IMR-90 (cell line): ENCODE measurements at regions not wholly inside any gene's neighbourhood (a gene's known extent, or its start where the extent isn't known, plus 50 kb on each side); places are given as distances from the start of the nearest gene placed in this dataset.
"Not testable (repeated sequence)": the region's sequence is repeated elsewhere in the genome, so short reads cannot be mapped to it uniquely, and the experiment has no call there.

Experiments
- ATAC-seq: fragments of 200-7000 bp; cut with Tn5 transposase; 2 replicates; pipeline ENCODE4 v1.9.1; 2020; ENCODE audit warnings: low read depth, mild to moderate bottlenecking, moderate library complexity
- BruUV-seq: library from RNA; stranded (reverse); fragments of 400-500 nt; replicated peaks from 2 replicates; lab custom pipeline; 2021; lab: Mats Ljungman, UMichigan
- CTCF ChIA-PET: fragments of 300-600 bp; formaldehyde crosslinking; extraction: SDS; loops from one replicate; lab custom pipeline; 2021; ENCODE audit warnings: antibody characterized with exemption; lab: Yijun Ruan, JAX
- POLR2A ChIA-PET: fragments of 300-600 bp; sonication (Branson Sonifier 250); formaldehyde crosslinking; loops from one replicate; lab custom pipeline; 2022; ENCODE audit warnings: antibody characterized with exemption; ENCODE audit not compliant: unreplicated experiment; lab: Charles Lee
- DNase-seq: peaks from one replicate; pipeline ENCODE4 v3.0.0; 2013
- H2AFZ ChIP-seq: replicated peaks from 2 replicates; pipeline ENCODE3; 2013; ENCODE audit warnings: low read length, mild to moderate bottlenecking; ENCODE audit not compliant: poor library complexity
- H2AK5ac ChIP-seq: 2 replicates; pipeline ENCODE4 v1.6.1; 2013; ENCODE audit warnings: low read depth, low read length, inconsistent platforms
- H2AK9ac ChIP-seq: replicated peaks from 2 replicates; pipeline ENCODE3; 2013; ENCODE audit warnings: mild to moderate bottlenecking, low read depth, low read length, moderate library complexity; ENCODE audit not compliant: poor library complexity
- H2BK120ac ChIP-seq: 2 replicates; pipeline ENCODE4 v1.6.1; 2013; ENCODE audit warnings: low read depth, low read length, inconsistent platforms
- H2BK15ac ChIP-seq: 3 replicates; pipeline ENCODE4 v1.6.1; 2013; ENCODE audit warnings: low read depth, low read length, inconsistent platforms
- H2BK20ac ChIP-seq: 2 replicates; pipeline ENCODE4 v1.6.1; 2013; ENCODE audit warnings: low read depth, mild to moderate bottlenecking, inconsistent platforms, low read length, moderate library complexity
- H2BK5ac ChIP-seq: 2 replicates; pipeline ENCODE4 v1.6.1; 2013; ENCODE audit warnings: mild to moderate bottlenecking, low read depth, low read length, inconsistent platforms; ENCODE audit not compliant: poor library complexity, severe bottlenecking
- H3K14ac ChIP-seq: replicated peaks from 2 replicates; pipeline ENCODE4 v1.6.1; 2013; ENCODE audit warnings: low read depth, low read length, inconsistent platforms
- H3K18ac ChIP-seq: 2 replicates; pipeline ENCODE4 v1.6.1; 2013; ENCODE audit warnings: low read depth, low read length, control low read depth
- H3K23ac ChIP-seq: 2 replicates; pipeline ENCODE4 v1.6.1; 2013; ENCODE audit warnings: low read depth, low read length, inconsistent platforms
- H3K27ac ChIP-seq: 2 replicates; pipeline ENCODE4 v1.5.1; 2013; ENCODE audit warnings: mild to moderate bottlenecking, control low read depth, low read length; ENCODE audit not compliant: insufficient read depth
- H3K27me3 ChIP-seq: 2 replicates; pipeline ENCODE4 v1.6.1; 2013; ENCODE audit warnings: low read length; ENCODE audit not compliant: control insufficient read depth, insufficient read depth
- H3K36me3 ChIP-seq: 2 replicates; pipeline ENCODE4 v1.6.1; 2013; ENCODE audit warnings: low read length, mixed read lengths; ENCODE audit not compliant: control insufficient read depth, insufficient read depth
- H3K4ac ChIP-seq: 2 replicates; pipeline ENCODE4 v1.6.1; 2013; ENCODE audit warnings: low read depth, low read length, inconsistent platforms
- H3K4me1 ChIP-seq: 2 replicates; pipeline ENCODE4 v1.6.1; 2013; ENCODE audit warnings: low read length, mixed read lengths; ENCODE audit not compliant: control insufficient read depth, insufficient read depth
- H3K4me2 ChIP-seq: 2 replicates; pipeline ENCODE4 v1.6.1; 2013; ENCODE audit warnings: low read depth, mild to moderate bottlenecking, control low read depth, low read length, moderate library complexity
- H3K4me3 ChIP-seq: 2 replicates; pipeline ENCODE4 v1.5.1; 2013; ENCODE audit warnings: low read depth, mild to moderate bottlenecking, control low read depth, low read length, moderate library complexity; ENCODE audit not compliant: insufficient read depth
- H3K56ac ChIP-seq: 2 replicates; pipeline ENCODE4 v1.6.1; 2013; ENCODE audit warnings: low read length, inconsistent platforms; ENCODE audit not compliant: insufficient read depth; ENCODE audit errors: extremely low read depth
- H3K79me1 ChIP-seq, 2 experiments: 2 replicates each; pipeline ENCODE4 v1.6.1; 2013; ENCODE audit warnings: low read length in 2 of 2, inconsistent platforms in 1 of 2, low read depth in 1 of 2
- H3K9ac ChIP-seq: 2 replicates; pipeline ENCODE4 v1.6.1; 2013; ENCODE audit warnings: low read depth, low read length, control low read depth
- H3K9me1 ChIP-seq: 2 replicates; pipeline ENCODE4 v1.6.1; 2013; ENCODE audit warnings: low read length, inconsistent platforms; ENCODE audit not compliant: insufficient read depth
- H3K9me3 ChIP-seq: 2 replicates; pipeline ENCODE4 v1.6.1; 2013; ENCODE audit warnings: low read length; ENCODE audit not compliant: control insufficient read depth, insufficient read depth
- H4K20me1 ChIP-seq: 2 replicates; pipeline ENCODE4 v1.6.1; 2013; ENCODE audit warnings: low read length, inconsistent platforms; ENCODE audit not compliant: insufficient read depth
- H4K5ac ChIP-seq: 2 replicates; pipeline ENCODE4 v1.6.1; 2013; ENCODE audit warnings: mild to moderate bottlenecking, low read depth, low read length, control low read depth
- H4K8ac ChIP-seq, 2 experiments: 2 replicates each; pipeline ENCODE4 v1.6.1; 2013; ENCODE audit warnings: low read depth in 2 of 2, low read length in 2 of 2, control low read depth in 1 of 2, inconsistent platforms in 1 of 2
- H4K91ac ChIP-seq: 2 replicates; pipeline ENCODE4 v1.6.1; 2013; ENCODE audit warnings: low read depth, low read length, inconsistent platforms; ENCODE audit not compliant: insufficient read depth
- WGBS, 2 experiments: methylation state at CpG; one replicate each; pipeline versions ENCODE4 v1.1.5 to v1.1.7; 2013; ENCODE audit warnings: missing lambda C conversion rate in 2 of 2; ENCODE audit not compliant: insufficient read length in 1 of 2; ENCODE audit errors: extremely low coverage in 2 of 2; 5-methylcytosine and 5-hydroxymethylcytosine counted together
- dilution Hi-C: fragments of 300-500 bp; cut with HindIII; formaldehyde crosslinking; loops from one replicate; pipeline ENCODE4 v1.14.3; 2018; ENCODE audit warnings: low sequenced_read_pairs; ENCODE audit not compliant: unreplicated experiment
- in situ Hi-C: fragments of 300-500 bp; cut with MboI; formaldehyde crosslinking; loops from 3 replicates; pipeline ENCODE4 v1.14.3; 2019; ENCODE audit warnings: low sequenced_read_pairs, inconsistent platforms, mixed read lengths
- intact Hi-C: fragments of 100-400 bp; cut with micrococcal nuclease; formaldehyde crosslinking; loops from 2 replicates; pipeline ENCODE4 v1.10.0; 2022

DNA sequence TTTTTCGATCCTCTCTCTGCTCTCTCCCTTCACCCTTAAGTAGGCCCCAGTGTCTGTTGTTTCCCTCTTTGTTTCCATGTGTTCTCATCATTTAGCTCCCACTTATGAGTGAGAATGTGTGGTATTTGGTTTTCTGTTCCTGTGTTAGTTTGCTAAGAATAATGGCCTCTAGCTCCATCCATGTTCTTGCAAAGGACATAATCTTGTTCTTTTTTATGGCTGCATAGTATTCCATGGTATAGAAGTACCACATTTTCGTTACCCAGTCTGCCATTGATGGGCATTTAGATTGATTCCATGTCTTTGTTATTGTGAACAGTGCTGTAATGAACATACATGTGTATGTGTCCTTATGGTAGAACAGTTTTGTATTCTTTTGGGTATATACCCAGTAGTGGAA is 91.5 kb downstream of the TANC2 start:
- H3K56ac ChIP-seq, in situ Hi-C loops, H3K4me3 ChIP-seq, H2AK9ac ChIP-seq, H3K9ac ChIP-seq, H3K27me3 ChIP-seq, H3K9me1 ChIP-seq, H3K9me3 ChIP-seq, H4K91ac ChIP-seq, H2BK15ac ChIP-seq, H3K36me3 ChIP-seq, H3K4ac ChIP-seq, H2AK5ac ChIP-seq, H2BK120ac ChIP-seq, H2AFZ ChIP-seq, POLR2A ChIA-PET, BruUV-seq, H3K4me2 ChIP-seq, H3K14ac ChIP-seq, H4K8ac ChIP-seq, H3K27ac ChIP-seq, ATAC-seq, H2BK20ac ChIP-seq, CTCF ChIA-PET, DNase-seq, intact Hi-C loops, dilution Hi-C loops, H3K23ac ChIP-seq, H2BK5ac ChIP-seq, H4K5ac ChIP-seq, H3K4me1 ChIP-seq, H3K18ac ChIP-seq: not testable (repeated sequence)
- Histone ChIP-seq H4K20me1 (peaks cover 45% of the 10 kb centered on the region), H3K79me1 (peaks cover 21 to 55% of the 10 kb centered on the region in 2 experiments)
- WGBS, 2 experiments: no CpG with 5 or more reads among the region's 2 CpGs
